ENCODE measurements at regions not wholly inside any gene's neighbourhood (a gene's known extent, or its start where the extent isn't known, plus 50 kb on each side); places are given as distances from the start of the nearest gene placed in this dataset.

GRCh38 chr3:76886761-76887500 lies 153.0 kb upstream of the ROBO2 start:
- WGBS (ENCODE audit: insufficient coverage, insufficient read length), result no CpG with 5 or more reads among the region's 3 CpGs
- no peaks in the 10 kb centered on the region for H3K27me3 ChIP-seq (ENCODE audit: control insufficient read depth, insufficient read depth, low read length)
- DNase-seq (ENCODE audit: low read depth, low spot score), result no peak
- H3K36me3 ChIP-seq (ENCODE audit: control insufficient read depth, insufficient read depth, low read length), result no peaks in the 10 kb centered on the region
- no peaks in the 10 kb centered on the region for H3K9me3 ChIP-seq (ENCODE audit: control insufficient read depth, insufficient read depth, low read length)
- H3K4me1 ChIP-seq (ENCODE audit: control insufficient read depth, insufficient read depth, low read length), result no peaks in the 10 kb centered on the region
- no peak overlapping the region for H3K27ac ChIP-seq (ENCODE audit: low read length)
- H3K4me3 ChIP-seq (ENCODE audit: low read length), result no peak overlapping the region

GRCh38 chr3:76888856-76889255 lies 151.0 kb upstream of the ROBO2 start:
- no peaks in the 10 kb centered on the region for H3K27me3 ChIP-seq (ENCODE audit: control insufficient read depth, insufficient read depth, low read length)
- H3K9me3 ChIP-seq (ENCODE audit: control insufficient read depth, insufficient read depth, low read length), result no peaks in the 10 kb centered on the region
- H3K4me3 ChIP-seq (ENCODE audit: low read length), result no peak overlapping the region
- H3K36me3 ChIP-seq (ENCODE audit: control insufficient read depth, insufficient read depth, low read length), result no peaks in the 10 kb centered on the region
- no CpG with 5 or more reads among the region's 1 CpG for WGBS (ENCODE audit: insufficient coverage, insufficient read length)
- H3K27ac ChIP-seq (ENCODE audit: low read length), result no peak overlapping the region
- DNase-seq (ENCODE audit: low read depth, low spot score), result no peak
- no peaks in the 10 kb centered on the region for H3K4me1 ChIP-seq (ENCODE audit: control insufficient read depth, insufficient read depth, low read length)

GRCh38 chr3:76889911-76890310 lies 150.0 kb upstream of the ROBO2 start:
- Histone ChIP-seq H3K9me3 (ENCODE audit: control insufficient read depth, insufficient read depth, low read length) (no peaks in the 10 kb centered on the region), H3K4me3 (ENCODE audit: low read length) (no peak overlapping the region), H3K27ac (ENCODE audit: low read length) (no peak overlapping the region), H3K36me3 (ENCODE audit: control insufficient read depth, insufficient read depth, low read length) (no peaks in the 10 kb centered on the region), H3K27me3 (ENCODE audit: control insufficient read depth, insufficient read depth, low read length) (no peaks in the 10 kb centered on the region), H3K4me1 (ENCODE audit: control insufficient read depth, insufficient read depth, low read length) (no peaks in the 10 kb centered on the region)
- no CpG with 5 or more reads among the region's 6 CpGs for WGBS (ENCODE audit: insufficient coverage, insufficient read length)
- no peak for DNase-seq (ENCODE audit: low read depth, low spot score)

GRCh38 chr3:76897076-76897475 lies 142.8 kb upstream of the ROBO2 start:
- WGBS (ENCODE audit: insufficient coverage, insufficient read length), result no CpG with 5 or more reads among the region's 2 CpGs
- no peak overlapping the region for H3K27ac ChIP-seq (ENCODE audit: low read length)
- no peak overlapping the region for H3K4me3 ChIP-seq (ENCODE audit: low read length)
- H3K9me3 ChIP-seq (ENCODE audit: control insufficient read depth, insufficient read depth, low read length), result no peaks in the 10 kb centered on the region
- no peaks in the 10 kb centered on the region for H3K36me3 ChIP-seq (ENCODE audit: control insufficient read depth, insufficient read depth, low read length)
- no peaks in the 10 kb centered on the region for H3K27me3 ChIP-seq (ENCODE audit: control insufficient read depth, insufficient read depth, low read length)
- no peaks in the 10 kb centered on the region for H3K4me1 ChIP-seq (ENCODE audit: control insufficient read depth, insufficient read depth, low read length)
- no peak for DNase-seq (ENCODE audit: low read depth, low spot score)

- H3K27me3 ChIP-seq (ENCODE audit: control insufficient read depth, insufficient read depth, low read length), result no peaks in the 10 kb centered on the region
- H3K27ac ChIP-seq (ENCODE audit: low read length), result no peak overlapping the region
- H3K36me3 ChIP-seq (ENCODE audit: control insufficient read depth, insufficient read depth, low read length), result no peaks in the 10 kb centered on the region
- DNase-seq (ENCODE audit: low read depth, low spot score), result no peak
- H3K4me1 ChIP-seq (ENCODE audit: control insufficient read depth, insufficient read depth, low read length), result no peaks in the 10 kb centered on the region
- H3K9me3 ChIP-seq (ENCODE audit: control insufficient read depth, insufficient read depth, low read length), result no peaks in the 10 kb centered on the region
- no CpG with 5 or more reads among the region's 2 CpGs for WGBS (ENCODE audit: insufficient coverage, insufficient read length)
- H3K4me3 ChIP-seq (ENCODE audit: low read length), result no peak overlapping the region
Measured at GRCh38 chr3:76900596-76900995, 139.3 kb upstream of the ROBO2 start.

GRCh38 chr3:76908156-76908555 lies 131.7 kb upstream of the ROBO2 start:
- H3K36me3 ChIP-seq (ENCODE audit: control insufficient read depth, insufficient read depth, low read length), result no peaks in the 10 kb centered on the region
- H3K27me3 ChIP-seq (ENCODE audit: control insufficient read depth, insufficient read depth, low read length), result no peaks in the 10 kb centered on the region
- no CpG with 5 or more reads among the region's 1 CpG for WGBS (ENCODE audit: insufficient coverage, insufficient read length)
- no peak for DNase-seq (ENCODE audit: low read depth, low spot score)
- no peak overlapping the region for H3K4me3 ChIP-seq (ENCODE audit: low read length)
- H3K9me3 ChIP-seq (ENCODE audit: control insufficient read depth, insufficient read depth, low read length), result no peaks in the 10 kb centered on the region
- no peaks in the 10 kb centered on the region for H3K4me1 ChIP-seq (ENCODE audit: control insufficient read depth, insufficient read depth, low read length)
- H3K27ac ChIP-seq (ENCODE audit: low read length), result no peak overlapping the region

- Histone ChIP-seq H3K4me3 (ENCODE audit: low read length) (no peak overlapping the region), H3K4me1 (ENCODE audit: control insufficient read depth, insufficient read depth, low read length) (no peaks in the 10 kb centered on the region), H3K9me3 (ENCODE audit: control insufficient read depth, insufficient read depth, low read length) (no peaks in the 10 kb centered on the region), H3K27me3 (ENCODE audit: control insufficient read depth, insufficient read depth, low read length) (no peaks in the 10 kb centered on the region), H3K27ac (ENCODE audit: low read length) (no peak overlapping the region), H3K36me3 (ENCODE audit: control insufficient read depth, insufficient read depth, low read length) (no peaks in the 10 kb centered on the region)
- no CpG with 5 or more reads among the region's 12 CpGs for WGBS (ENCODE audit: insufficient coverage, insufficient read length)
- DNase-seq (ENCODE audit: low read depth, low spot score), result no peak
Measured at GRCh38 chr3:76912841-76913383, 127.0 kb upstream of the ROBO2 start.

- H3K4me1 ChIP-seq (ENCODE audit: control insufficient read depth, insufficient read depth, low read length), result no peaks in the 10 kb centered on the region
- WGBS (ENCODE audit: insufficient coverage, insufficient read length), result no CpG with 5 or more reads among the region's 3 CpGs
- DNase-seq (ENCODE audit: low read depth, low spot score), result no peak
- H3K27ac ChIP-seq (ENCODE audit: low read length), result no peak overlapping the region
- H3K9me3 ChIP-seq (ENCODE audit: control insufficient read depth, insufficient read depth, low read length), result no peaks in the 10 kb centered on the region
- no peaks in the 10 kb centered on the region for H3K27me3 ChIP-seq (ENCODE audit: control insufficient read depth, insufficient read depth, low read length)
- H3K4me3 ChIP-seq (ENCODE audit: low read length), result no peak overlapping the region
- no peaks in the 10 kb centered on the region for H3K36me3 ChIP-seq (ENCODE audit: control insufficient read depth, insufficient read depth, low read length)
Measured at GRCh38 chr3:76917436-76917835, 122.5 kb upstream of the ROBO2 start.

- Histone ChIP-seq H3K9me3 (ENCODE audit: control insufficient read depth, insufficient read depth, low read length) (no peaks in the 10 kb centered on the region), H3K36me3 (ENCODE audit: control insufficient read depth, insufficient read depth, low read length) (no peaks in the 10 kb centered on the region), H3K4me3 (ENCODE audit: low read length) (no peak overlapping the region), H3K27me3 (ENCODE audit: control insufficient read depth, insufficient read depth, low read length) (no peaks in the 10 kb centered on the region), H3K27ac (ENCODE audit: low read length) (no peak overlapping the region), H3K4me1 (ENCODE audit: control insufficient read depth, insufficient read depth, low read length) (no peaks in the 10 kb centered on the region)
- DNase-seq (ENCODE audit: low read depth, low spot score), result no peak
Measured at GRCh38 chr3:76920511-76920910, 119.4 kb upstream of the ROBO2 start.

GRCh38 chr3:76923485-76923884 lies 116.4 kb upstream of the ROBO2 start:
- Histone ChIP-seq H3K4me3 (ENCODE audit: low read length) (no peak overlapping the region), H3K9me3 (ENCODE audit: control insufficient read depth, insufficient read depth, low read length) (no peaks in the 10 kb centered on the region), H3K27ac (ENCODE audit: low read length) (no peak overlapping the region), H3K4me1 (ENCODE audit: control insufficient read depth, insufficient read depth, low read length) (no peaks in the 10 kb centered on the region), H3K27me3 (ENCODE audit: control insufficient read depth, insufficient read depth, low read length) (no peaks in the 10 kb centered on the region), H3K36me3 (ENCODE audit: control insufficient read depth, insufficient read depth, low read length) (no peaks in the 10 kb centered on the region)
- DNase-seq (ENCODE audit: low read depth, low spot score), result no peak
- no CpG with 5 or more reads among the region's 1 CpG for WGBS (ENCODE audit: insufficient coverage, insufficient read length)

- Histone ChIP-seq H3K36me3 (ENCODE audit: control insufficient read depth, insufficient read depth, low read length) (no peaks in the 10 kb centered on the region), H3K9me3 (ENCODE audit: control insufficient read depth, insufficient read depth, low read length) (no peaks in the 10 kb centered on the region), H3K27ac (ENCODE audit: low read length) (no peak overlapping the region), H3K4me3 (ENCODE audit: low read length) (no peak overlapping the region), H3K27me3 (ENCODE audit: control insufficient read depth, insufficient read depth, low read length) (no peaks in the 10 kb centered on the region), H3K4me1 (ENCODE audit: control insufficient read depth, insufficient read depth, low read length) (no peaks in the 10 kb centered on the region)
- WGBS (ENCODE audit: insufficient coverage, insufficient read length), result no CpG with 5 or more reads among the region's 2 CpGs
- no peak for DNase-seq (ENCODE audit: low read depth, low spot score)
Measured at GRCh38 chr3:76930712-76931111, 109.2 kb upstream of the ROBO2 start.
